ENCODE measurements at regions not wholly inside any gene's neighbourhood (a gene's known extent, or its start where the extent isn't known, plus 50 kb on each side); places are given as distances from the start of the nearest gene placed in this dataset.

- Histone ChIP-seq H3K27ac (ENCODE audit: low read depth, low read length) (no peak overlapping the region), H2BK5ac (ENCODE audit: low read depth, low read length) (no peak overlapping the region), H3K36me3 (ENCODE audit: control insufficient read depth in 2 of 4, insufficient read depth in 4 of 4, low read length in 3 of 4) (no peaks in the 10 kb centered on the region), H3K23me2 (ENCODE audit: low read depth, low read length) (no peaks in the 10 kb centered on the region), H3K9me3 (ENCODE audit: insufficient read depth in 2 of 2, low read depth in 1 of 2, low read length in 1 of 2) (no peaks in the 10 kb centered on the region; a peak in 1 of 4 replicates), H3K4me2 (ENCODE audit: insufficient read depth in 1 of 2, low read depth in 2 of 2, low read length in 2 of 2) (no peak overlapping the region), H4K91ac (replicated peaks; ENCODE audit: insufficient read length, low read length) (no peak overlapping the region), H4K5ac (ENCODE audit: insufficient read length, low read depth, low read length) (no peak overlapping the region), H3K14ac (ENCODE audit: insufficient read length) (no peak overlapping the region), H3K27me3 (replicated peaks in 1 of 4; ENCODE audit: control insufficient read depth in 3 of 4, extremely low read depth in 1 of 4, insufficient read depth in 3 of 4, low read length in 3 of 4) (peaks cover 0 to 1% (median 0%) of the 10 kb centered on the region in 4 experiments; a peak in 1 of 7 replicates), H3K4me3 (ENCODE audit: extremely low read depth in 1 of 4, insufficient read depth in 2 of 4, low read depth in 3 of 4, low read length in 4 of 4) (no peak overlapping the region), H3K79me2 (ENCODE audit: control insufficient read depth in 1 of 2, insufficient read depth in 2 of 2, low read length in 2 of 2) (no peaks in the 10 kb centered on the region), H2BK120ac (replicated peaks; ENCODE audit: low read depth, low read length) (no peak overlapping the region), H3K9ac (replicated peaks in 1 of 4; ENCODE audit: extremely low read depth in 1 of 4, low read depth in 3 of 4, low read length in 3 of 4) (no peak overlapping the region), H4K20me1 (replicated peaks in 1 of 2; ENCODE audit: control insufficient read depth in 1 of 2, insufficient read depth in 2 of 2, low read length in 2 of 2) (no peaks in the 10 kb centered on the region), H3K79me1 (ENCODE audit: low read depth, low read length) (no peaks in the 10 kb centered on the region), H3K18ac (ENCODE audit: extremely low read depth, low read length) (no peak overlapping the region), H2BK20ac (ENCODE audit: low read length) (no peak overlapping the region), H2AFZ (ENCODE audit: low read length) (no peak overlapping the region), H2AK5ac (ENCODE audit: low read depth, low read length) (no peak overlapping the region), H3K4me1 (replicated peaks in 1 of 4; ENCODE audit: control insufficient read depth in 3 of 4, insufficient read depth in 4 of 4, low read length in 3 of 4) (no peaks in the 10 kb centered on the region), H3K4ac (replicated peaks; ENCODE audit: insufficient read length, low read depth, low read length) (no peak overlapping the region), H3K23ac (ENCODE audit: insufficient read length) (no peak overlapping the region), H3K56ac (replicated peaks; ENCODE audit: insufficient read length, low read depth, low read length) (no peak overlapping the region), H2BK15ac (ENCODE audit: low read length) (no peak overlapping the region), H4K8ac (ENCODE audit: extremely low read depth, insufficient read depth, low read length) (no peak overlapping the region), H2BK12ac (ENCODE audit: low read depth, low read length) (no peak overlapping the region)
- DNase-seq (ENCODE audit: low read depth in 1 of 2, low spot score in 2 of 2) (no peak), FAIRE-seq (no peak)
- 80% methylated on average over 1 of the region's 1 CpG; no CpG with 5 or more reads in 1 of the 2 experiments for WGBS, 2 experiments (ENCODE audit: extremely low coverage in 1 of 2, insufficient coverage in 1 of 2, insufficient read length in 1 of 2, insufficient replicate concordance in 2 of 2, low coverage in 1 of 2, low lambda C conversion rate in 2 of 2, missing lambda C conversion rate in 1 of 2)
- CTCF ChIA-PET (ENCODE audit: partially characterized antibody) = interaction anchor here (1.2 kb wide), 1 partner anchor 19 kb away, joined by 3 read pairs; no protein-coding TSS in a partner anchor
- POLR2A ChIA-PET (ENCODE audit: partially characterized antibody) = no interaction called here
- no peak for TF ChIP-seq PHF8 (conservative IDR thresholded peaks at IDR 0.05; ENCODE audit: low read depth, low read length)
- no peak for TF ChIP-seq POLR2AphosphoS5 (IDR thresholded peaks at IDR 0.05; ENCODE audit: low read depth, low read length)
- no peak for TF ChIP-seq SIX5 (IDR thresholded peaks at IDR 0.05; ENCODE audit: low read depth, low read length)
- TF ChIP-seq EZH2 (IDR thresholded peaks at IDR 0.05; ENCODE audit: low read depth, low read length, severe bottlenecking) = no peak
- TF ChIP-seq E2F6 (IDR thresholded peaks at IDR 0.05) = no peak
- no peak for TF ChIP-seq SIRT6 (IDR thresholded peaks at IDR 0.05; ENCODE audit: low read length)
- no peak for TF ChIP-seq GABPA (IDR thresholded peaks at IDR 0.05; ENCODE audit: borderline replicate concordance, insufficient read depth, low read length)
- TF ChIP-seq POU5F1 (IDR thresholded peaks at IDR 0.05; ENCODE audit: low read depth, low read length) = no peak
- TF ChIP-seq SP1 (IDR thresholded peaks at IDR 0.05; ENCODE audit: low read depth, low read length) = no peak
- no peak for TF ChIP-seq EP300 (IDR thresholded peaks at IDR 0.05; ENCODE audit: borderline replicate concordance in 1 of 2, low read depth in 2 of 2, low read length in 2 of 2)
- TF ChIP-seq CTBP2 (IDR thresholded peaks at IDR 0.05; ENCODE audit: borderline replicate concordance, insufficient read depth, insufficient read length, low read length) = no peak
- TF ChIP-seq BRCA1 (IDR thresholded peaks at IDR 0.05; ENCODE audit: low read depth, low read length) = no peak
- no peak for TF ChIP-seq SAP30 (IDR thresholded peaks at IDR 0.05; ENCODE audit: insufficient read depth, insufficient replicate concordance, low read length)
- TF ChIP-seq JUND (IDR thresholded peaks at IDR 0.05; ENCODE audit: low read length) = no peak
- TF ChIP-seq TCF12 (IDR thresholded peaks at IDR 0.05; ENCODE audit: low read depth, low read length) = no peak
These were observed 933.7 kb upstream of the LRATD1 start for GRCh38 chr2:13698847-13699246.

All from H1 (cell line).